Hepatocyte (in vitro differentiated cells): ENCODE measurements at regions not wholly inside any gene's neighbourhood (a gene's known extent, or its start where the extent isn't known, plus 50 kb on each side); places are given as distances from the start of the nearest gene placed in this dataset.

ENCODE experiments used
- EZH2phosphoT487 ChIP-seq: fragments of 200-600 bp; sonication (generic); IDR thresholded peaks from one replicate; pipeline ENCODE4 v1.6.1; 2018; ENCODE audit warnings: antibody characterized with exemption, mild to moderate bottlenecking, low read depth, moderate library complexity; ENCODE audit not compliant: unreplicated experiment, severe bottlenecking
- TF ChIP-seq, protein P1 (sequence below): fragments of 200-600 bp; sonication (generic); IDR thresholded peaks from 2 replicates; pipeline ENCODE4 v1.5.1; 2016; ENCODE audit warnings: antibody characterized with exemption, mild to moderate bottlenecking; ENCODE audit not compliant: poor library complexity

DNA sequence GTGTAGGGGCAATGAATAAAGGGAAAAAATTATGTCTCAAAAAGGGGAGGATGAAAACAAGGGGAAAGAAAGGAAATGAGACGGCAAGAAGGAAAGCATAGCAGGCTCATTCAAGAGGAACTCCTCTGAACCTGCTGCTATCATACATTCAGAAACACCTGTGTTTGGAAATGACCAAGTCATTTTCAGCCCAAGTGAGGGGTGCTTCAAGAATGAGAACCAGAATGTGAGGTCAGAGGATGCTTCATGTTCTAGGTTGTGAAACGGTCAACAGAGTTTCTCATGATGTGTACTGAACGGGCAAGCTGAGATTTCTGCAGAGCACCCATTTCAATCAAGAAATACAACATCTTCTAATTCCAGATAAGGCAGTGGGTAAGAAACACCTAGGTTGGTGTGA is 1367.2 kb upstream of the CELF4 start:
- TF ChIP-seq, protein P1, sequence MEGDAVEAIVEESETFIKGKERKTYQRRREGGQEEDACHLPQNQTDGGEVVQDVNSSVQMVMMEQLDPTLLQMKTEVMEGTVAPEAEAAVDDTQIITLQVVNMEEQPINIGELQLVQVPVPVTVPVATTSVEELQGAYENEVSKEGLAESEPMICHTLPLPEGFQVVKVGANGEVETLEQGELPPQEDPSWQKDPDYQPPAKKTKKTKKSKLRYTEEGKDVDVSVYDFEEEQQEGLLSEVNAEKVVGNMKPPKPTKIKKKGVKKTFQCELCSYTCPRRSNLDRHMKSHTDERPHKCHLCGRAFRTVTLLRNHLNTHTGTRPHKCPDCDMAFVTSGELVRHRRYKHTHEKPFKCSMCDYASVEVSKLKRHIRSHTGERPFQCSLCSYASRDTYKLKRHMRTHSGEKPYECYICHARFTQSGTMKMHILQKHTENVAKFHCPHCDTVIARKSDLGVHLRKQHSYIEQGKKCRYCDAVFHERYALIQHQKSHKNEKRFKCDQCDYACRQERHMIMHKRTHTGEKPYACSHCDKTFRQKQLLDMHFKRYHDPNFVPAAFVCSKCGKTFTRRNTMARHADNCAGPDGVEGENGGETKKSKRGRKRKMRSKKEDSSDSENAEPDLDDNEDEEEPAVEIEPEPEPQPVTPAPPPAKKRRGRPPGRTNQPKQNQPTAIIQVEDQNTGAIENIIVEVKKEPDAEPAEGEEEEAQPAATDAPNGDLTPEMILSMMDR, result no peak
- no peak for TF ChIP-seq EZH2phosphoT487
